Neural progenitor cell (in vitro differentiated cells): ENCODE measurements at regions not wholly inside any gene's neighbourhood (a gene's known extent, or its start where the extent isn't known, plus 50 kb on each side); places are given as distances from the start of the nearest gene placed in this dataset.
"Not testable (repeated sequence)": the region's sequence is repeated elsewhere in the genome, so short reads cannot be mapped to it uniquely, and the experiment has no call there.

Experiments
- DNase-seq: peaks from one replicate; pipeline ENCODE4 v3.0.0-alpha.2; 2016; ENCODE audit warnings: low spot score
- H2AFZ ChIP-seq: fragments of 200-600 bp; sonication (generic); replicated peaks from 2 replicates; pipeline ENCODE4 v1.6.1; 2016; ENCODE audit warnings: antibody characterized with exemption
- H3F3A ChIP-seq: fragments of 200-600 bp; sonication (generic); 2 replicates; pipeline ENCODE4 v1.6.1; 2016; ENCODE audit warnings: antibody characterized with exemption, low read depth
- H3K27ac ChIP-seq: fragments of 200-600 bp; sonication (generic); 2 replicates; pipeline ENCODE4 v1.5.1; 2016; ENCODE audit warnings: mild to moderate bottlenecking
- H3K27me3 ChIP-seq: fragments of 200-600 bp; sonication (generic); 2 replicates; pipeline ENCODE4 v1.6.1; 2016; ENCODE audit warnings: mild to moderate bottlenecking, moderate library complexity
- H3K36me3 ChIP-seq: fragments of 200-600 bp; sonication (generic); 2 replicates; pipeline ENCODE4 v1.5.1; 2016
- H3K4me1 ChIP-seq: fragments of 200-600 bp; sonication (generic); 2 replicates; pipeline ENCODE4 v1.6.1; 2016; ENCODE audit warnings: mixed run types
- H3K4me2 ChIP-seq: fragments of 200-600 bp; sonication (generic); 2 replicates; pipeline ENCODE4 v1.6.1; 2016
- H3K4me3 ChIP-seq: fragments of 200-600 bp; sonication (generic); 2 replicates; pipeline ENCODE4 v1.5.1; 2016
- H3K79me2 ChIP-seq: fragments of 200-600 bp; sonication (generic); 2 replicates; pipeline ENCODE4 v1.6.1; 2016; ENCODE audit warnings: low read depth
- H3K9ac ChIP-seq: fragments of 200-600 bp; sonication (generic); 2 replicates; pipeline ENCODE4 v1.6.1; 2016
- H3K9me3 ChIP-seq: fragments of 200-600 bp; sonication (generic); 2 replicates; pipeline ENCODE4 v1.5.1; 2016; ENCODE audit warnings: low read depth
- H4K20me1 ChIP-seq: fragments of 200-600 bp; sonication (generic); 2 replicates; pipeline ENCODE4 v1.6.1; 2016; ENCODE audit warnings: low read depth
- H3K27ac Mint-ChIP-seq: 3 replicates; pipeline ENCODE4 v1.8.0; 2021; ENCODE audit warnings: mixed read lengths
- H3K27me3 Mint-ChIP-seq: 2 replicates; pipeline ENCODE4 v1.8.0; 2022; ENCODE audit warnings: low read depth, mild to moderate bottlenecking, inconsistent platforms, moderate library complexity, mixed read lengths; ENCODE audit not compliant: insufficient read depth
- H3K36me3 Mint-ChIP-seq: 3 replicates; pipeline ENCODE4 v1.8.0; 2021; ENCODE audit warnings: mixed read lengths
- H3K4me1 Mint-ChIP-seq: 3 replicates; pipeline ENCODE4 v1.8.0; 2021; ENCODE audit warnings: mixed read lengths
- H3K4me3 Mint-ChIP-seq: 3 replicates; pipeline ENCODE4 v1.8.0; 2021; ENCODE audit warnings: mild to moderate bottlenecking, moderate library complexity, mixed read lengths
- H3K9me3 Mint-ChIP-seq: 3 replicates; pipeline ENCODE4 v1.8.0; 2020; ENCODE audit warnings: mixed read lengths
- EZH2 ChIP-seq: fragments of 200-600 bp; sonication (generic); IDR thresholded peaks from 2 replicates; pipeline ENCODE4 v1.6.1; 2017; ENCODE audit warnings: antibody characterized with exemption, mild to moderate bottlenecking, moderate library complexity
- EZH2phosphoT487 ChIP-seq: fragments of 200-600 bp; sonication (generic); IDR thresholded peaks from 2 replicates; pipeline ENCODE4 v1.6.1; 2017; ENCODE audit warnings: antibody characterized with exemption
- TF ChIP-seq, protein P1 (sequence below): fragments of 200-600 bp; sonication (generic); IDR thresholded peaks from 2 replicates; pipeline ENCODE4 v1.5.1; 2017; ENCODE audit warnings: antibody characterized with exemption, mild to moderate bottlenecking

GRCh38 chrX:28158019-28158777, 176.9 kb upstream of the DCAF8L1 start:
- H3K4me3 ChIP-seq: peak overlapping the region; percentile 12
- no peaks in the 10 kb centered on the region for H4K20me1 ChIP-seq
- H3K36me3 ChIP-seq: no peaks in the 10 kb centered on the region
- H3K27me3 Mint-ChIP-seq: no peaks in the 10 kb centered on the region
- H3K4me1 ChIP-seq: peaks cover 7% of the 10 kb centered on the region
- no peaks in the 10 kb centered on the region for H3K79me2 ChIP-seq
- no peak overlapping the region for H3K4me3 Mint-ChIP-seq
- H3K27ac Mint-ChIP-seq: no peak overlapping the region
- peak; percentile 78 for DNase-seq
- H3K4me2 ChIP-seq: peak overlapping the region; percentile 33
- no peaks in the 10 kb centered on the region for H3K27me3 ChIP-seq
- H3K9me3 Mint-ChIP-seq: no peaks in the 10 kb centered on the region
- H3K9me3 ChIP-seq: peaks cover 8% of the 10 kb centered on the region
- peaks cover 8% of the 10 kb centered on the region for H3F3A ChIP-seq
- H3K27ac ChIP-seq: no peak overlapping the region
- H2AFZ ChIP-seq: no peak overlapping the region
- no peaks in the 10 kb centered on the region for H3K36me3 Mint-ChIP-seq
- H3K4me1 Mint-ChIP-seq: peaks cover 2% of the 10 kb centered on the region
- no peak overlapping the region for H3K9ac ChIP-seq
- TF ChIP-seq EZH2phosphoT487: peak; percentile 35
- TF ChIP-seq, protein P1, sequence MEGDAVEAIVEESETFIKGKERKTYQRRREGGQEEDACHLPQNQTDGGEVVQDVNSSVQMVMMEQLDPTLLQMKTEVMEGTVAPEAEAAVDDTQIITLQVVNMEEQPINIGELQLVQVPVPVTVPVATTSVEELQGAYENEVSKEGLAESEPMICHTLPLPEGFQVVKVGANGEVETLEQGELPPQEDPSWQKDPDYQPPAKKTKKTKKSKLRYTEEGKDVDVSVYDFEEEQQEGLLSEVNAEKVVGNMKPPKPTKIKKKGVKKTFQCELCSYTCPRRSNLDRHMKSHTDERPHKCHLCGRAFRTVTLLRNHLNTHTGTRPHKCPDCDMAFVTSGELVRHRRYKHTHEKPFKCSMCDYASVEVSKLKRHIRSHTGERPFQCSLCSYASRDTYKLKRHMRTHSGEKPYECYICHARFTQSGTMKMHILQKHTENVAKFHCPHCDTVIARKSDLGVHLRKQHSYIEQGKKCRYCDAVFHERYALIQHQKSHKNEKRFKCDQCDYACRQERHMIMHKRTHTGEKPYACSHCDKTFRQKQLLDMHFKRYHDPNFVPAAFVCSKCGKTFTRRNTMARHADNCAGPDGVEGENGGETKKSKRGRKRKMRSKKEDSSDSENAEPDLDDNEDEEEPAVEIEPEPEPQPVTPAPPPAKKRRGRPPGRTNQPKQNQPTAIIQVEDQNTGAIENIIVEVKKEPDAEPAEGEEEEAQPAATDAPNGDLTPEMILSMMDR: no peak

DNA sequence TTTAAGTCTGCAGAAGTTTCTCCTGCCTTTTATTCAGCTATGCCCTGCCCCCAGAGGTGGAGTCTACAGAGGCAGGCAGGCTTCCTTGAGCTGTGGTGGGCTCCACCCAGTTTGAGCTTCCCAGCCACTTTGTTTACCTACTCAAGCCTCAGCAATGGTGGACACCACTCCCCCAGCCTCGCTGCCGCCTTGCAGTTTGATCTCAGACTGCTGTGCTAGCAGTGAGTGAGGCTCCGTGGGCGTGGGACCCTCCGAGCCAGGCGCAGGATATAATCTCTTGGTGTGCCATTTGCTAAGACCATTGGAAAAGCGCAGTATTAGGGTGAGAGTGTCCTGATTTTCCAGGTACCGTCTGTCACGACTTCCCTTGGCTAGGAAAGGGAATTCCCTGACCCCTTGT, 171.0 kb upstream of the DCAF8L1 start:
- H3K4me3 Mint-ChIP-seq, H3K4me1 ChIP-seq, H3K9ac ChIP-seq, H3K36me3 Mint-ChIP-seq, H3K4me3 ChIP-seq, H3K27ac Mint-ChIP-seq, H3K27ac ChIP-seq, H3K79me2 ChIP-seq, H3K4me1 Mint-ChIP-seq, H2AFZ ChIP-seq, H4K20me1 ChIP-seq, H3F3A ChIP-seq, DNase-seq, H3K36me3 ChIP-seq, H3K27me3 ChIP-seq, H3K27me3 Mint-ChIP-seq, H3K4me2 ChIP-seq, H3K9me3 ChIP-seq: not testable (repeated sequence)
- peaks cover 10% of the 10 kb centered on the region for H3K9me3 Mint-ChIP-seq

DNA sequence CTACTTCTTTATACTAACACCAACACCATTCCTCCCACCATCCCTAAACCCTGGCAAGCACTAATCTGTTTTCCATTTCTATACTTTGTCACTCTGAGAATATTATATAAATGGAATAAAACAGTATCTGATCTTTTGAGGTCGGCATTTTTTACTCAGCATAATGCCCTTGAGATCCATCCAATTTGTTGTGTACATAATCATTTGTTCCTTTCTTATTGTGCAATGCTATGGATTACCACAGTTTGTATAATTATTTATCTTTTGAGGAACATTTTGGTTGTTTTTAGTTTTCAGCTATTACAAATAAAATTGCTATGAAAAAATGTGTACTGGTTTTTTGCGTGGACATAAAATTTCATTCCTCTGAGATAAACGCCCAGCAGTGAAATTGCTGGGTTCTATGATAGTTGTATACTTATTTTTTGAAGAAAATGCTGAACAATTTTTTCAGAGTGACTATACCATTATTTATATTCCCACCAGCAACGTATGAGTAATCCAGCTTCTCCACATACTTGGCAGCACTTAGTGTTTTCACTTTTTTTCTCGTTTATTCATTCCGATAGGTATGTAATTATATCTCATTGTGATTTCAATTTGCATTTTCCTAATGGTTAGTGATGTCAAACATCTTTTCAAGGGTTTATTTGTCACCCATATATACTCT, 154.3 kb upstream of the DCAF8L1 start:
- H3K4me3 ChIP-seq: no peak overlapping the region
- H3K9ac ChIP-seq: no peak overlapping the region
- Mint-ChIP-seq H3K27ac (no peak overlapping the region), H3K9me3 (no peaks in the 10 kb centered on the region), H3K4me1 (no peaks in the 10 kb centered on the region), H3K4me3 (no peak overlapping the region), H3K27me3 (no peaks in the 10 kb centered on the region), H3K36me3 (no peaks in the 10 kb centered on the region)
- no peaks in the 10 kb centered on the region for H4K20me1 ChIP-seq
- TF ChIP-seq, protein P1: no peak
- TF ChIP-seq EZH2 (no peak), EZH2phosphoT487 (no peak)
- no peaks in the 10 kb centered on the region for H3K9me3 ChIP-seq
- no peaks in the 10 kb centered on the region for H3K27me3 ChIP-seq
- H3F3A ChIP-seq: no peaks in the 10 kb centered on the region
- H3K27ac ChIP-seq: no peak overlapping the region
- no peaks in the 10 kb centered on the region for H3K4me1 ChIP-seq
- no peak overlapping the region for H3K4me2 ChIP-seq
- no peak overlapping the region for H2AFZ ChIP-seq
- no peaks in the 10 kb centered on the region for H3K36me3 ChIP-seq
- no peak for DNase-seq
- H3K79me2 ChIP-seq: no peaks in the 10 kb centered on the region

DNA sequence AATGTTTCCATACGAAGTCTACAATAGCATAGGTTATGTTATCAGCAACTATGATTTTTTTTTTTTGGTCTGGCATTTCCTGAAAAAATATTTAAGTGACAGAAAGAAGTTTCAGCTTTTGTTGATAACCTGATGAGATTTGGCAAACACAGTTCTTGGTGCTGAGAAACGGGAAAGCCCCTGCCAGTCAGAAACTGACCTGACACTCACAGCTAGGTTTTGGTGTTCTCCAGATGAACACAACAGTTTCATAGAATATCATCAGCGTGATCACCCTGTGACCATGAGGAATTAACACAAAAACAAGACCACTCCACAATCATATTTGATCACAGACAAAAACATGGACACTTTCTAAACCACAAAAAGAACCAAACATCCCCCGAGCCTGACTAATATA, 152.5 kb upstream of the DCAF8L1 start:
- Histone ChIP-seq H3K4me1 (no peaks in the 10 kb centered on the region), H3K79me2 (no peaks in the 10 kb centered on the region), H3K27ac (no peak overlapping the region), H3K4me2 (no peak overlapping the region), H2AFZ (no peak overlapping the region), H4K20me1 (no peaks in the 10 kb centered on the region), H3K36me3 (no peaks in the 10 kb centered on the region), H3K9me3 (peaks cover under 1% of the 10 kb centered on the region), H3K27me3 (no peaks in the 10 kb centered on the region), H3F3A (no peaks in the 10 kb centered on the region), H3K9ac (no peak overlapping the region), H3K4me3 (no peak overlapping the region)
- Mint-ChIP-seq H3K36me3 (no peaks in the 10 kb centered on the region), H3K27me3 (no peaks in the 10 kb centered on the region), H3K9me3 (peaks cover 2% of the 10 kb centered on the region), H3K4me1 (no peaks in the 10 kb centered on the region), H3K27ac (no peak overlapping the region), H3K4me3 (no peak overlapping the region)
- TF ChIP-seq EZH2phosphoT487: no peak
- TF ChIP-seq EZH2: no peak
- TF ChIP-seq, protein P1: no peak
- DNase-seq: no peak
